GM19351 (cell line): ENCODE measurements at regions not wholly inside any gene's neighbourhood (a gene's known extent, or its start where the extent isn't known, plus 50 kb on each side); places are given as distances from the start of the nearest gene placed in this dataset.
"Not testable (repeated sequence)": the region's sequence is repeated elsewhere in the genome, so short reads cannot be mapped to it uniquely, and the experiment has no call there.

Source experiments
- ATAC-seq: cut with Tn5 transposase; IDR thresholded peaks from one replicate; pipeline ENCODE4 v1.9.1; 2021; ENCODE audit warnings: mild to moderate bottlenecking, moderate library complexity; ENCODE audit not compliant: unreplicated experiment

GRCh38 chr9:17083258-17083657, 51.6 kb upstream of the CNTLN start:
- ATAC-seq, result no peak

- no peak for ATAC-seq
Observed at GRCh38 chr9:17082343-17083064, 52.3 kb upstream of the CNTLN start.

- ATAC-seq, result no peak
Observed at GRCh38 chr9:17081814-17082213, 53.0 kb upstream of the CNTLN start.

- no peak for ATAC-seq
Observed at GRCh38 chr9:17081351-17081750, 53.5 kb upstream of the CNTLN start.

- no peak for ATAC-seq
Observed at GRCh38 chr9:17075758-17076485, 58.9 kb upstream of the CNTLN start.

GRCh38 chr9:17075146-17075757, 59.6 kb upstream of the CNTLN start:
- ATAC-seq, result no peak

GRCh38 chr9:17072563-17072962, 62.3 kb upstream of the CNTLN start:
- ATAC-seq, result not testable (repeated sequence)

- no peak for ATAC-seq
Observed at GRCh38 chr9:17068671-17069070, 66.2 kb upstream of the CNTLN start.

- ATAC-seq, result no peak
Observed at GRCh38 chr9:17065062-17065461, 69.8 kb upstream of the CNTLN start.

- no peak for ATAC-seq
Observed at GRCh38 chr9:17064558-17064957, 70.3 kb upstream of the CNTLN start.

GRCh38 chr9:17063535-17064135, 71.2 kb upstream of the CNTLN start:
- peak; percentile 82 for ATAC-seq

- ATAC-seq, result no peak
Observed at GRCh38 chr9:17062497-17062896, 72.3 kb upstream of the CNTLN start.

- no peak for ATAC-seq
Observed at GRCh38 chr9:17060450-17060849, 74.4 kb upstream of the CNTLN start.

GRCh38 chr9:17059465-17059864, 75.4 kb upstream of the CNTLN start:
- no peak for ATAC-seq

GRCh38 chr9:17057729-17058128, 77.1 kb upstream of the CNTLN start:
- ATAC-seq, result no peak

- no peak for ATAC-seq
Observed at GRCh38 chr9:17052626-17053025, 82.2 kb upstream of the CNTLN start.

GRCh38 chr9:17045381-17045940, 89.4 kb upstream of the CNTLN start:
- ATAC-seq, result no peak

- no peak for ATAC-seq
Observed at GRCh38 chr9:17031546-17031945, 103.3 kb upstream of the CNTLN start.

- no peak for ATAC-seq
Observed at GRCh38 chr9:17025281-17025680, 109.6 kb upstream of the CNTLN start.

GRCh38 chr9:17024129-17024528, 110.7 kb upstream of the CNTLN start:
- ATAC-seq, result no peak

GRCh38 chr9:17021387-17021970, 113.4 kb upstream of the CNTLN start:
- ATAC-seq, result no peak
